Ectodermal cell (in vitro differentiated cells): ENCODE measurements at regions not wholly inside any gene's neighbourhood (a gene's known extent, or its start where the extent isn't known, plus 50 kb on each side); places are given as distances from the start of the nearest gene placed in this dataset.

Source experiments
- H3K27ac ChIP-seq: 2 replicates; pipeline ENCODE4 v1.7.0; 2013; ENCODE audit warnings: mild to moderate bottlenecking, low read depth, low read length; ENCODE audit not compliant: insufficient read depth, poor library complexity, severe bottlenecking
- H3K27me3 ChIP-seq: 2 replicates; pipeline ENCODE4 v1.7.0; 2013; ENCODE audit warnings: mild to moderate bottlenecking, low read length; ENCODE audit not compliant: insufficient read depth, control insufficient read depth, poor library complexity, severe bottlenecking
- H3K36me3 ChIP-seq: one replicate; pipeline ENCODE4 v1.7.0; 2013; ENCODE audit warnings: low read length; ENCODE audit not compliant: control insufficient read depth, insufficient read depth
- H3K4me1 ChIP-seq: one replicate; pipeline ENCODE4 v1.7.0; 2013; ENCODE audit warnings: low read length; ENCODE audit not compliant: control insufficient read depth, insufficient read depth
- H3K4me3 ChIP-seq: 2 replicates; pipeline ENCODE4 v1.7.0; 2013; ENCODE audit warnings: low read depth, low read length, control low read depth; ENCODE audit not compliant: insufficient read depth
- H3K9me3 ChIP-seq: 2 replicates; pipeline ENCODE4 v1.7.0; 2013; ENCODE audit warnings: mild to moderate bottlenecking, low read length, moderate library complexity; ENCODE audit not compliant: control insufficient read depth
- WGBS, 2 experiments: methylation state at CpG; one replicate each; pipeline ENCODE4 v1.1.7; 2013; ENCODE audit warnings: missing lambda C conversion rate in 2 of 2; 5-methylcytosine and 5-hydroxymethylcytosine counted together

DNA sequence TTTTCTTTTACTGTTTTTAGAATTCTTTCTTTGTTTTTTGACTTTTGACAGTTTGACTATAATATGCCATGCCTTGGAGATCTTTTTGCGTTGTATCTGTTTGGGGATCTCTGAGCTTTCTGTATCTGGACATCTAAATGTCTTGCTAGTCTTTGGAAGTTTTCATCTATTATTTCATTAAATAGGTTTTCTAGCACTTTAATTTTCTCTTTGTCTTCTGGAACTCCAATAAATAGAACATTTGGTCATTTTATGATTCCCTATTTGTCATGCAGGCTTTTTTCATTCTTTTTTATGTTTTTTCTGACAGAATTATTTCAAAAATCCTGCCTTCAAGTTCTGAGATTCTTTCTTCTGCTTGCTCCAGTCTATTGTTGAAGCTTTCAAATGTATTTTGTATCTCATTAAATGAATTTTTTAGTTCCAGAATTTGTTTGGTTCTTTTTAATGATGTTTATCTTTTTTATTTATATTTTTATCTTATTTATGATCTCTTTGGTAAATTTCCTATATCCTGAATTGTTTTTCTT is 201.4 kb downstream of the CHD9NB start:
- no peaks in the 10 kb centered on the region for H3K4me1 ChIP-seq
- H3K36me3 ChIP-seq, result no peaks in the 10 kb centered on the region
- H3K9me3 ChIP-seq, result no peaks in the 10 kb centered on the region
- H3K27me3 ChIP-seq, result no peaks in the 10 kb centered on the region
- H3K4me3 ChIP-seq, result no peak overlapping the region
- WGBS, 2 experiments, result 0% methylated on average over 1 of the region's 1 CpG; no CpG with 5 or more reads in 1 of the 2 experiments
- no peak overlapping the region for H3K27ac ChIP-seq

GRCh38 chr16:52843381-52843780 is 209.3 kb downstream of the CHD9NB start:
- Histone ChIP-seq H3K4me3 (no peak overlapping the region), H3K27me3 (no peaks in the 10 kb centered on the region), H3K9me3 (no peaks in the 10 kb centered on the region), H3K36me3 (no peaks in the 10 kb centered on the region), H3K27ac (no peak overlapping the region), H3K4me1 (no peaks in the 10 kb centered on the region)

- Histone ChIP-seq H3K4me1 (no peaks in the 10 kb centered on the region), H3K36me3 (no peaks in the 10 kb centered on the region), H3K27ac (no peak overlapping the region), H3K27me3 (no peaks in the 10 kb centered on the region), H3K4me3 (no peak overlapping the region), H3K9me3 (no peaks in the 10 kb centered on the region)
- WGBS, 2 experiments, result 88 to 95% methylated on average over 3 of the region's 3 CpGs
These were observed 215.4 kb downstream of the CHD9NB start for GRCh38 chr16:52837251-52837650.

DNA sequence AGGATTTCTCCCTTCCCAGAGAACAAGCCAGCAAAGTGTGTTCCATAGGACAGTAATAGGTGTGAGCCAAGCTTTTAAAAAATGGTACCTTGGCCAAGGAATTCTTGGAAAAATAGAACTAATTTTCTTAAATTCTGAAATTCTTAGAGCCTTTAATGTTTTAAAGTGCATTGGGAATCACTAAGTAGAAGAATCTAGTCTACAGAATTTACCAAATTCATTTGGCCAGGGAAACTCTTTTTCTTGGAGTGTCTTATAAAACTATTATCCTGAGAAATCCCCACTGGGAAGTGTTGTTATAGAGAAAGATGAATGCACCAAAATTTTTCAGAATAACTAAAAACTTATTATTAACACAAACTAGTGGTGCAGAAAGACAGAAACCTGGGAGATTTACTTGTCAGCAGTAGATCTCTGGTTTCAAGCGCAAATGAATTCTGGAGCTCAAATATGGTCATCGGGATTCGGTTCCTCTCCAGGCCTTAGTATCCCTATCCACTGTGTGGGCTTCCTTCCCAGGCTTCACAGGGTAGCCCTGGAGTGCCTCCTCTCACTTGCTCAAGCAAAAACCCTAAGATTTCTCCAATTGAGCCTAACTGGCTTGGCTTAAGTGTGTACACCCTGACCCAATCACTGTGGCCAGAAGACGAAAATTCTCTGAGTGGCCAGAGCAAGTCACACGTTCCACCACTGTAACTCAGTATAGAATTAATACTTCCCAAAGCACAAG is 217.8 kb downstream of the CHD9NB start:
- Histone ChIP-seq H3K4me1 (no peaks in the 10 kb centered on the region), H3K9me3 (no peaks in the 10 kb centered on the region), H3K27ac (no peak overlapping the region), H3K27me3 (no peaks in the 10 kb centered on the region), H3K36me3 (no peaks in the 10 kb centered on the region), H3K4me3 (no peak overlapping the region)
- WGBS, 2 experiments, result 45 to 47% methylated on average over 4 of the region's 5 CpGs

DNA sequence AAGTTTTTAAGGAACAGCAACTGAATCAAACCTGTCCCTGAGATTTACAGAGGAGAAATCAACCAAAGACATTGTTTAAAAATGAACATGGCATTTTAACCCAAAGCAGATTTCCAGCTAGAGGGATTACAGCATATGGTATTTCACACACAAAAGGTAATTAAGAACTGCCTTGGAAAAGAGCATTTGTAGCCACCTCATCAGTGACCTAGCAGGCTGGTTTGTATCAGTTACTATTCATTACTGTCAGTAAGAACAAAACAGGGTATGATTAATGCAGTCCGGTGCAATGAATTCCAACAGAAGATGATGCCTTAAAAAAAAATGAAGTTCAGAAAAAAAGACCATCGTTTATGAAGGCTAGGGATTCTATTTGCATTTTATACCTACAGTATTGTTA is 219.9 kb downstream of the CHD9NB start:
- Histone ChIP-seq H3K27me3 (no peaks in the 10 kb centered on the region), H3K36me3 (no peaks in the 10 kb centered on the region), H3K4me1 (no peaks in the 10 kb centered on the region), H3K9me3 (no peaks in the 10 kb centered on the region), H3K27ac (no peak overlapping the region), H3K4me3 (no peak overlapping the region)
- 100% methylated on average over 1 of the region's 2 CpGs for WGBS, 2 experiments

DNA sequence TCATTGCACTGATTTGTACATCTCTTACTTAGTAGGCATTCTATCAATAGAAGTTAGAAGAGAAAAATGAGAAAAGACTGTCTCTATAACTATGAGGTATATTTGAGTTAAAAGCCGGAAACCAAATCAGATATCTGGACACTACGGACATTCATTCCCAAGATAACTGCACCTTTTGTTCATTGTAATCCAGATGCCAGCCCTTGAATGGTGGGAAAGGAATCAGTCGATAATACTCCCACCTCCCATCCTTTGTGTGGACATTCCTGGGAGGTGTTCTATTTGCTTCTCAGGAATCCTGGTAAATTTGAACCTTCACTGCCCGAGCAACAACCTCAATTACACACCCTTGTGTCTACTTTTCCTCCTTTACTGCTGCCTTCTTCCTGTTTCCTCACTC is 225.2 kb downstream of the CHD9NB start:
- H3K27me3 ChIP-seq, result no peaks in the 10 kb centered on the region
- 67 to 70% methylated on average over 4 of the region's 4 CpGs for WGBS, 2 experiments

GRCh38 chr16:52825892-52826291 is 226.8 kb downstream of the CHD9NB start:
- Histone ChIP-seq H3K4me3 (no peak overlapping the region), H3K36me3 (no peaks in the 10 kb centered on the region), H3K9me3 (no peaks in the 10 kb centered on the region), H3K4me1 (no peaks in the 10 kb centered on the region), H3K27me3 (no peaks in the 10 kb centered on the region), H3K27ac (no peak overlapping the region)
- 94 to 95% methylated on average over 5 of the region's 5 CpGs for WGBS, 2 experiments

More for the DNA sequence above, 225.2 kb downstream of the CHD9NB start:
- Histone ChIP-seq H3K36me3 (no peaks in the 10 kb centered on the region), H3K4me1 (no peaks in the 10 kb centered on the region), H3K27ac (no peak overlapping the region), H3K4me3 (no peak overlapping the region), H3K9me3 (no peaks in the 10 kb centered on the region)

DNA sequence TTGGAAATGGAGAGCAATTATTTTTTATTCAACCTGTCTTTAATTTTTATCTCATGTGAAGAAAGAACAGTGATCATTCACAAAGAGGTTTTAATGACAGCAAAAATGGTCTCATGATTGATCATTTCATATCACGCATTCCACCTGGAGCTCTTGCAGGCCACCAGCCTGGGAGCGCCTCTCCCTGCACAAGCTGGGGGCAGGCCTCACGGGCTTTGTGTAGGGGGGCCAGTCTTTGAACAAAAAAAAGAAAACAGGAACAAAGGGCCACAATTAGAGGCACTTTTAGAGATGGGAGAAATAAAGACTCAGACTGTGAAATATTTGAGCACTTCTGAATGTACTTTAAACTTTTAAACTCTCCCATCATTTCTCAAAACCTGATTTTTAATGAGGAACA is 232.9 kb downstream of the CHD9NB start:
- 76 to 79% methylated on average over 3 of the region's 3 CpGs for WGBS, 2 experiments
- Histone ChIP-seq H3K4me3 (no peak overlapping the region), H3K36me3 (no peaks in the 10 kb centered on the region), H3K9me3 (no peaks in the 10 kb centered on the region), H3K4me1 (no peaks in the 10 kb centered on the region), H3K27me3 (no peaks in the 10 kb centered on the region), H3K27ac (no peak overlapping the region)

DNA sequence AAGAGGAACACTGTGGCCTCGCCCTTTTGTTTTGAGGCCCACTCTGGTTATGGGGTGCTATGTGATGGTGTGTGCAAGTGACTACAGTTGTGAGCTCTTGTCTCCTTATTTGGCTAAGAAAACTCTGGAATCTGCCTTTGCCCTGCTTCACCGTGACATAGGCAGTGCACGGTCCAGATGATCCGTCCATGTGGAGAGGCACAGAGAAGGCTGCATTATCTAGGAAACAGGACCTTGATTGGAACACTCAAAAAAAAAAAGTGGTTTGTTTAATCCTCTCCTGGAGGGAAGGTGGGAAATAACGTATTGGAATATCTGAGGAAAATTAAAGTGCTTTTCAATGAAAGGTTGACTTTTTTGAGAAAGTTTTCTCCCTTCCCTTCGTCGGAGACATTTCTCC is 233.3 kb downstream of the CHD9NB start:
- H3K36me3 ChIP-seq, result no peaks in the 10 kb centered on the region
- H3K27ac ChIP-seq, result no peak overlapping the region
- WGBS, 2 experiments, result 91 to 95% methylated on average over 5 of the region's 7 CpGs
- H3K27me3 ChIP-seq, result no peaks in the 10 kb centered on the region
- no peaks in the 10 kb centered on the region for H3K9me3 ChIP-seq
- no peaks in the 10 kb centered on the region for H3K4me1 ChIP-seq
- H3K4me3 ChIP-seq, result no peak overlapping the region

GRCh38 chr16:52817696-52818095 is 235.0 kb downstream of the CHD9NB start:
- 72 to 82% methylated on average over 6 of the region's 6 CpGs for WGBS, 2 experiments
- no peak overlapping the region for H3K4me3 ChIP-seq
- H3K27ac ChIP-seq, result no peak overlapping the region
- H3K36me3 ChIP-seq, result no peaks in the 10 kb centered on the region
- no peaks in the 10 kb centered on the region for H3K4me1 ChIP-seq
- no peaks in the 10 kb centered on the region for H3K27me3 ChIP-seq
- H3K9me3 ChIP-seq, result no peaks in the 10 kb centered on the region
